Hippocampal formation (tissue), 2 donors: ENCODE measurements at regions not wholly inside any gene's neighbourhood (a gene's known extent, or its start where the extent isn't known, plus 50 kb on each side); places are given as distances from the start of the nearest gene placed in this dataset.

Experiments
- DNase-seq, 2 donors: peaks; one replicate each; lab custom pipeline; 2025; lab: John Stamatoyannopoulos, UW

DNA sequence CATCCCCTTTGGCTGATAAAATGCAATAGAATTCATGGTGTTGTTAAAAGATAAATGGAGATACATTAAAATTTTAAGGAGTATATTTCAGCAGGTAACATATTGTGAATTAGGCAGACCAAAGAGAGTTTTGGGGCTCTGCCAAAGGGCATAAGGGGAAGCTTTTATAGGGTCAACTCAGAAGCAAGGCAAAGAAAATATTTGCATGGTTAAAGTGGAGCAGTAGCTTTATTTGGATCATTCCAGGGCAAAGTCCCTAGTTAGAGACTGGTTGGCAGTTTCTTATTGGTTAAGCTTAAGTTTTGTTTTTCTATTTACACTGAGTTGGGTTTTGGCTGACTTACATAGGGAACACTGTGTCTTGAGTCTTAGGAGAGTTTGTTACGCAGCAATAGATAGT, 75.1 kb upstream of the CA10 start:
- no peak for DNase-seq

GRCh38 chr17:52233176-52233575, 74.7 kb upstream of the CA10 start:
- no peak for DNase-seq

DNA sequence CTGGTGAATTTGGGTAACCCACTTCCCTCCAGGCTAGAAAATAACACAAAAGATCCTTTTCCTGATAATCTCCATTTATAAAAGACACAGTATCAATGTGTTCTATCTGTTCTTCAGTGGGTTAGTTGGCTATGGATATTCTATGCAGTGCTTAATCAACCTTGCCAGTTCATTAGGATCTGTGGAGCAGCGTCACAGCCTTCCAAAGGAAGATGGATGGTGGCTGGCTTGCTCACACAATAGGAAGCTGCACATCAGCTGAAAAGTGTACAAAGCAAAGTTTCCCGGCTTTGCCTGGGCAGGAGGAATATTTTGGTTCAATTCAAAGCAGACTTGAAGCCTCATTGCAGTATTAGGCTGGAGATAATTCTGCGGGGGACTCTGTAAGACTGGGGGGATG, 70.3 kb upstream of the CA10 start:
- DNase-seq, result no peak

- DNase-seq, result no peak
These were observed 69.4 kb upstream of the CA10 start for GRCh38 chr17:52227926-52228325.

DNA sequence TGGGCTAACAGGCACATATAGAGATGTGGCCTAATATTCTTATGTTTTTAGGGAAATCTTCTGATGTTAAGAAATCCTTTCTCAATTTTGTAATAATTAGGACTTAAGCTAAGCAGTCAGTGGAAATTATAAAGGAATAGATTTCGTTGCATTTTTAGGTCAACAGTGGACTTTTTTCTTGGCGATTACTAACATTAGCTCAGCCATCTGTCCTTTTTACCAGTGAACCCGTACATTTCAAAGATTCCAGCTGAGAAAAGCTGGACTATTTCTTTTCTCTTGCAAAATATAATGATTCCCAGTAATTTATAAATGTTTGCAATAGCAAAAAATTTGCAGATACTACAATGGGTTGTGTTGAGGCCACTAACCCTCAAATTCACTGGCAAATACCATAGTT, 54.9 kb upstream of the CA10 start:
- no peak for DNase-seq

DNA sequence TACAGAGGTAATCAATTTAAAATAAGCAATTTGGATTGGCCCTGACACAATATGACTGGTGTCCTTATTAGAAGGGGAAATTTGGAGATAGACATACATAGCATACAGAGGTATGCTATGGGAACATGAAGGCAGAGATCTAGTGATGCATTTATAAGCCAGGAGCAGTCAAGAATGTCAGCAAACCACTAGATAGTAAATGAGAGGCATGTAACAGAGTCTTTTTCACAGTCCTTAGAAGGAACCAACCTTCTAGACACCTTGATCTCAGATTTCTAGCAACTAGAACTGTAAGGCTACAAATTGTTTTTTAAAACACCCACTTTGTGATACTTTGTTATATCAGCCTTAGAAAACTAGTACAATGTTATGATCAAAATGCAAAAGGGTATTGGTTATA, 54.3 kb upstream of the CA10 start:
- no peak for DNase-seq

DNA sequence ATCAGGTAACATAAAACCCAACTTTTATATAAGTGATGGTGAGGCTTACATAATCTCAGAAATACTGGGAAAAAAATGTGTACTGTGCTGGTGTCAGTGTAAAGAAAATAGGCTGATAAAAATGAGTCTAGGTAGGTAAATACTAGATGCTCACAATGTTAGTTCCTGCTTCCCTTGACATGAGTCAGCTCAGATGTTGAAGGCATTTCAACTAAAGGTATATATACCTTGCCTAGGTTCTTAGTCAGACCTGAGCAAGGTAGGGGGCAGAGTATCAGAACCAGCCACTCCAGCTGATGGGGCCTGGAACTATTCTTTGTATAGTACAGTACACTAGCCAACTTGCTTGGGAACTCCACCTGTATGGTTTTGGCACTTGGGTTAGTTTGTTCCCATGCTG, 51.0 kb upstream of the CA10 start:
- DNase-seq, result no peak
